ENCODE measurements at regions not wholly inside any gene's neighbourhood (a gene's known extent, or its start where the extent isn't known, plus 50 kb on each side); places are given as distances from the start of the nearest gene placed in this dataset.
A peak's percentile ranks its signal among the peaks of the same experiment; 100 is the strongest.

DNA sequence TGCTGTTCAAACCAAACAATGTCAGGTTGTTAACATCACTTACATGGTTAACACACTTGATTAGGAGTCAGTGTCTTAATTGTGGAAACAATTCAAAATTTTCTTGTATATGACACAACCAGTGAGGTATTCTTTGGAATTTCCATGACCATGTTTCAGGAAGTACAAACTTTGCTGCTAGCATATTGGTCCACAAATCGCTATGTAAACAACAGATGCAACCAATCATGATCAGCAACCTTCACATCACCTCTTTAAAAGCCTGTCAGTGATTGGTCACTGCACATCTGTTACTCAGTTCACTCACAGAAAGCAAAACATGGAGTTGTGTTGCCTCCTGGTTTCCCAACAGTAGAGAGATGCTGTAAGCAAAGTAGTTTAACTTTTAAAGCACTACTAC lies 108.9 kb upstream of the FAM3C start:
- Histone ChIP-seq H3K27me3 (no peaks in the 10 kb centered on the region), H3K9me3 (peaks cover 0 to 34% of the 10 kb centered on the region in 2 donors), H3K36me3 (no peaks in the 10 kb centered on the region), H3K27ac (peak overlapping the region in 1 of 2 donors; percentile 5), H3K4me3 (no peak overlapping the region), H3K4me1 (no peaks in the 10 kb centered on the region)
- intact Hi-C loops (cut with DNase I) = no loop called here
- DNase-seq = no peak
- TF ChIP-seq, protein P1, sequence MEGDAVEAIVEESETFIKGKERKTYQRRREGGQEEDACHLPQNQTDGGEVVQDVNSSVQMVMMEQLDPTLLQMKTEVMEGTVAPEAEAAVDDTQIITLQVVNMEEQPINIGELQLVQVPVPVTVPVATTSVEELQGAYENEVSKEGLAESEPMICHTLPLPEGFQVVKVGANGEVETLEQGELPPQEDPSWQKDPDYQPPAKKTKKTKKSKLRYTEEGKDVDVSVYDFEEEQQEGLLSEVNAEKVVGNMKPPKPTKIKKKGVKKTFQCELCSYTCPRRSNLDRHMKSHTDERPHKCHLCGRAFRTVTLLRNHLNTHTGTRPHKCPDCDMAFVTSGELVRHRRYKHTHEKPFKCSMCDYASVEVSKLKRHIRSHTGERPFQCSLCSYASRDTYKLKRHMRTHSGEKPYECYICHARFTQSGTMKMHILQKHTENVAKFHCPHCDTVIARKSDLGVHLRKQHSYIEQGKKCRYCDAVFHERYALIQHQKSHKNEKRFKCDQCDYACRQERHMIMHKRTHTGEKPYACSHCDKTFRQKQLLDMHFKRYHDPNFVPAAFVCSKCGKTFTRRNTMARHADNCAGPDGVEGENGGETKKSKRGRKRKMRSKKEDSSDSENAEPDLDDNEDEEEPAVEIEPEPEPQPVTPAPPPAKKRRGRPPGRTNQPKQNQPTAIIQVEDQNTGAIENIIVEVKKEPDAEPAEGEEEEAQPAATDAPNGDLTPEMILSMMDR (IDR thresholded peaks at IDR 0.05) = no peak
- no peak for ATAC-seq

- H3K27ac ChIP-seq = no peak overlapping the region
- H3K36me3 ChIP-seq = no peaks in the 10 kb centered on the region
- DNase-seq (no peak), ATAC-seq (peak; percentile 47)
- TF ChIP-seq, protein P1 (IDR thresholded peaks at IDR 0.05) = no peak
- H3K9me3 ChIP-seq = peaks cover 0 to 29% of the 10 kb centered on the region in 2 donors
- H3K4me1 ChIP-seq = no peaks in the 10 kb centered on the region
- intact Hi-C loops (cut with DNase I) = no loop called here
- no peak overlapping the region for H3K4me3 ChIP-seq
- H3K27me3 ChIP-seq = no peaks in the 10 kb centered on the region
These were observed 108.4 kb upstream of the FAM3C start for GRCh38 chr7:121504482-121504881.

DNA sequence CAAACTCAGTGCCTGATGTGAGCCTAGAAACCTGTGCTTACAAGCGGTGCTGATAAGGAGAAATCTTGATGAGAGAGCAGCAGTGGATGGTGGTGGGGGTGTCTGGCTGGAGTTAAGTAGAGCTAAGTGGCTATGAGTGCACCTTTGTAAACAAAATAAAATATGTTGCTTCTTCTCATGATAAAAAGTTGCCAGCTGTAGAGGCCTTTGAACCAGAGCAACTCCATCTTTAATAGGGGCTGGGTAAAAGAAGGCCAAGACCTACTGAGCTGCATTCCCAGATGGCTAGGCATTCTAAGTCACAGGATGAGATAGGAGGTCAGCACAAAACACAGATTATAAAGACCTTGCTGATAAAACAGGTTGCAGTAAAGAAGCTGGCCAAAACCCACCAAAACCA lies 107.6 kb upstream of the FAM3C start:
- intact Hi-C loops (cut with DNase I) = no loop called here
- peaks cover 0 to 29% of the 10 kb centered on the region in 2 donors for H3K9me3 ChIP-seq
- ATAC-seq (peak; percentile 24), DNase-seq (no peak)
- H3K4me3 ChIP-seq = no peak overlapping the region
- H3K27ac ChIP-seq = no peak overlapping the region
- TF ChIP-seq, protein P1 (IDR thresholded peaks at IDR 0.05) = no peak
- no peaks in the 10 kb centered on the region for H3K4me1 ChIP-seq
- no peaks in the 10 kb centered on the region for H3K36me3 ChIP-seq
- H3K27me3 ChIP-seq = no peaks in the 10 kb centered on the region

GRCh38 chr7:121503039-121503438 lies 106.9 kb upstream of the FAM3C start:
- ATAC-seq = no peak
- no peak for DNase-seq
- H3K27ac ChIP-seq = no peak overlapping the region
- no peak overlapping the region for H3K4me3 ChIP-seq
- no peaks in the 10 kb centered on the region for H3K4me1 ChIP-seq
- H3K9me3 ChIP-seq = peaks cover 0 to 29% of the 10 kb centered on the region in 2 donors
- no peaks in the 10 kb centered on the region for H3K27me3 ChIP-seq
- H3K36me3 ChIP-seq = no peaks in the 10 kb centered on the region
- TF ChIP-seq, protein P1 (IDR thresholded peaks at IDR 0.05) = no peak
- intact Hi-C loops (cut with DNase I) = no loop called here

DNA sequence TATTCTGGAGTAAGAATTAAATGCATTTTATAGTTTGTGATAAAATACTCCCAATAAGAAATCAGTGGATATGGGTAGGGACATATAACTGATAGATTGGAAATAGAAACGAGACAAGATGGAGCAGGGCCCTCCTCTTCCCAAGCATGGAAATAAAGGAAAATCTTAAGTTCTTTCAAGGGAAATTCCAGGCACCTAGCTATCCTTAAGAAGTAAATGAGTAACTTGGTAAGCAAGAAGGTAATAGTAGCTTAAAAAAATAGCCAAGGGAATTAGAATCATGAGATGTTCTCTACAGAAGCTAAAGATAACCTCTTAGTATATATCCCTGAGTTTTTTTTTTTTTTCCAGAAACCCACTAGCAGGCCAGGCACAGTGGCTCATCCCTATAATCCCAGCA lies 105.5 kb upstream of the FAM3C start:
- H3K4me3 ChIP-seq = no peak overlapping the region
- TF ChIP-seq, protein P1 (IDR thresholded peaks at IDR 0.05) = no peak
- H3K27ac ChIP-seq = no peak overlapping the region
- no peaks in the 10 kb centered on the region for H3K4me1 ChIP-seq
- DNase-seq = no peak
- H3K9me3 ChIP-seq = peaks cover 0 to 28% of the 10 kb centered on the region in 2 donors
- no peaks in the 10 kb centered on the region for H3K36me3 ChIP-seq
- no peak for ATAC-seq
- H3K27me3 ChIP-seq = no peaks in the 10 kb centered on the region
- intact Hi-C loops (cut with DNase I) = no loop called here
